Ascending aorta (tissue), 2 donors: ENCODE measurements at regions not wholly inside any gene's neighbourhood (a gene's known extent, or its start where the extent isn't known, plus 50 kb on each side); places are given as distances from the start of the nearest gene placed in this dataset.

Experiments
- DNase-seq, 2 donors: peaks; one replicate each; pipeline ENCODE4 v3.0.0-alpha.2; 2019; ENCODE audit warnings: low spot score in 2 of 2
- H3K27ac ChIP-seq, 2 donors: fragments of 200-600 bp; sonication (generic); one replicate each; pipeline ENCODE4 v1.5.1; 2016 to 2017; ENCODE audit warnings: mild to moderate bottlenecking in 1 of 2
- H3K27me3 ChIP-seq: fragments of 200-600 bp; sonication (generic); one replicate; pipeline ENCODE4 v1.5.1; 2017
- H3K36me3 ChIP-seq, 2 donors: fragments of 200-600 bp; sonication (generic); one replicate each; pipeline ENCODE4 v1.5.1; 2016
- H3K4me1 ChIP-seq, 2 donors: fragments of 200-600 bp; sonication (generic); one replicate each; pipeline ENCODE4 v1.5.1; 2016 to 2017; ENCODE audit warnings: mild to moderate bottlenecking in 1 of 2
- H3K4me3 ChIP-seq, 2 donors: fragments of 200-600 bp; sonication (generic); one replicate each; pipeline ENCODE4 v1.5.1; 2016 to 2017; ENCODE audit warnings: mild to moderate bottlenecking in 1 of 2
- H3K9me3 ChIP-seq, 2 donors: fragments of 200-600 bp; sonication (generic); one replicate each; pipeline ENCODE4 v1.5.1; 2016
- intact Hi-C: fragments of 100-400 bp; cut with DNase I; formaldehyde crosslinking; loops from one replicate; pipeline ENCODE4 v1.15.1; 2023
- TF ChIP-seq, protein P1 (sequence below), 3 experiments: fragments of 200-600 bp in 2 of 3; fragments of 450-650 bp in 1 of 3; sonication (generic) in 2 of 3; IDR thresholded peaks; one replicate each; pipeline ENCODE4 v1.5.1; 2016 to 2019; ENCODE audit warnings: antibody characterized with exemption in 3 of 3, mild to moderate bottlenecking in 1 of 3, moderate library complexity in 1 of 3

DNA sequence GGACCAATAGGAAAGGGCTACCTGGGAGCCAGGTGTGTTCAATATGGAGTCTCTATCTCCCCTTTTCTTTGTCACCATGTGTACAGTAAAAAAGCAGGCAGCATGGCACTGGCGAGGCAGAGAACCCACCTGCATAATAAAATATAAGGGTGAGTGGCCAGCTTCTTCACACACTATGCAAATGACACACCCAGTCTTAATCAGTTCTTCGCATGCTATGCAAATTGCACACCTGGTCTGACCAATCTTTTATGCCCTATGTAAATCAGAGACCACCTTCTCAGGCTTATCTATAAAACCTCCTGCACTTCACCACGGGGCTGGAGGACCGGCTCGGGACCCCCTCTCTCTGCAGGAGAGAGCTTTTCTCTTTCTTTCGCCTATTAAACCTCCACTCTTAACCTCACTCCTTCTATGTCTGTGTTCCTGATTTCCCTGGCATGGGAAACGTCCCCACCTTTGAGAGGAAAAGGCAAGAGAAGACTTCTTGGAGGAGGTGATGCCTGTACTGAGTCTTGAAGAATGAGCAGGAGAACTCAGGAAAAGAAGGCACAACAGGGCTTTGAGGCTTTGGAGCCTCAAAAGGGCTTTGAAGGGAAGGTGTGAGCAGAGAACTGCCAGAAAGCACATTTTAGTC lies 502.1 kb downstream of the GRIN2A start:
- no peaks in the 10 kb centered on the region for H3K27me3 ChIP-seq
- H3K4me3 ChIP-seq = no peak overlapping the region
- no peak for DNase-seq
- H3K36me3 ChIP-seq = no peaks in the 10 kb centered on the region
- H3K27ac ChIP-seq = no peak overlapping the region
- no peaks in the 10 kb centered on the region for H3K4me1 ChIP-seq
- intact Hi-C loops = no loop called here
- TF ChIP-seq, protein P1, sequence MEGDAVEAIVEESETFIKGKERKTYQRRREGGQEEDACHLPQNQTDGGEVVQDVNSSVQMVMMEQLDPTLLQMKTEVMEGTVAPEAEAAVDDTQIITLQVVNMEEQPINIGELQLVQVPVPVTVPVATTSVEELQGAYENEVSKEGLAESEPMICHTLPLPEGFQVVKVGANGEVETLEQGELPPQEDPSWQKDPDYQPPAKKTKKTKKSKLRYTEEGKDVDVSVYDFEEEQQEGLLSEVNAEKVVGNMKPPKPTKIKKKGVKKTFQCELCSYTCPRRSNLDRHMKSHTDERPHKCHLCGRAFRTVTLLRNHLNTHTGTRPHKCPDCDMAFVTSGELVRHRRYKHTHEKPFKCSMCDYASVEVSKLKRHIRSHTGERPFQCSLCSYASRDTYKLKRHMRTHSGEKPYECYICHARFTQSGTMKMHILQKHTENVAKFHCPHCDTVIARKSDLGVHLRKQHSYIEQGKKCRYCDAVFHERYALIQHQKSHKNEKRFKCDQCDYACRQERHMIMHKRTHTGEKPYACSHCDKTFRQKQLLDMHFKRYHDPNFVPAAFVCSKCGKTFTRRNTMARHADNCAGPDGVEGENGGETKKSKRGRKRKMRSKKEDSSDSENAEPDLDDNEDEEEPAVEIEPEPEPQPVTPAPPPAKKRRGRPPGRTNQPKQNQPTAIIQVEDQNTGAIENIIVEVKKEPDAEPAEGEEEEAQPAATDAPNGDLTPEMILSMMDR (IDR thresholded peaks at IDR 0.05) = no peak
- peaks cover 0 to 13% of the 10 kb centered on the region in 2 donors for H3K9me3 ChIP-seq

DNA sequence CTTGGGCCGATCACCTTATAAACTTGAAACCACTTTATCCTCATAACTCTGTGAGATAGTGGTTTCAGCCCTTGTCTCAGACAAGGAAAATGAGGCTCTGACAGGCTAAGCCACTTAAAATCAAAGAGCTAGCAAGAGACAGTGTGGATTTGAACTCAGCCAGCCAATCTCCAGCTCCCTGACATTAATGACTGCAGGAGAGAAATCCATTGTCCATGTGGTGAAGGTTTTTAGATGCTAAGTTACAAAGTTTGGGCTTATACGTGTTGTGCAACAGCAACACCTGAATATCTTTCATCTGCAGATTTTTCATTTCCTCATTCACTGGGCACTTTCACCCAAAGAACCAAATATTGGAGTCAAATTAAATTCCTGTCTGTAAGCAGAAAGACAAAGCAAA lies 501.3 kb downstream of the GRIN2A start:
- intact Hi-C loops = no loop called here
- H3K36me3 ChIP-seq = no peaks in the 10 kb centered on the region
- H3K4me1 ChIP-seq = no peaks in the 10 kb centered on the region
- H3K27me3 ChIP-seq = no peaks in the 10 kb centered on the region
- H3K27ac ChIP-seq = no peak overlapping the region
- TF ChIP-seq, protein P1 (IDR thresholded peaks at IDR 0.05) = no peak
- H3K9me3 ChIP-seq = peaks cover 0 to 13% of the 10 kb centered on the region in 2 donors
- no peak overlapping the region for H3K4me3 ChIP-seq
- no peak for DNase-seq

DNA sequence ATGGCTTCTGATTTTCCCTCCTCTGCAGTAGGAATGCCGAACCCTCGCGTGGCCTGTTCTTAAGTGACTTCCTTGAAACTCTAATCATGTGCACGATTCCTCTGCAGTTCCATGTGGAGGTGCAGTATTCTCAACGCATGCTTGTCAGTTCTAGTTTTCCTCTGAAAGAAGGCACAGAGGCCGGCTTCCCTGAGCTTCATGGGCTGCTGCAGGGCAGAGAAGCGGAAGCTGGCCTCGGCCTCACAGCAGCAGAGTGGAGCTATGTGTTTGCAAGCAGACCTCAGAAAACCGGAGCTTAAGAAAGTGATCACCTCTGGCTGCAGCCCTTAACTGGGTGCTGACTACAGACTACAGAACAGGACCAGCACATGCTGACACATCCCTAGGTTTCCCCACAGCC lies 500.7 kb downstream of the GRIN2A start:
- Histone ChIP-seq H3K36me3 (no peaks in the 10 kb centered on the region), H3K4me3 (no peak overlapping the region), H3K27me3 (no peaks in the 10 kb centered on the region), H3K9me3 (peaks cover 0 to 13% of the 10 kb centered on the region in 2 donors), H3K4me1 (no peaks in the 10 kb centered on the region), H3K27ac (no peak overlapping the region)
- DNase-seq = no peak
- TF ChIP-seq, protein P1 (IDR thresholded peaks at IDR 0.05) = no peak
- intact Hi-C loops = no loop called here

DNA sequence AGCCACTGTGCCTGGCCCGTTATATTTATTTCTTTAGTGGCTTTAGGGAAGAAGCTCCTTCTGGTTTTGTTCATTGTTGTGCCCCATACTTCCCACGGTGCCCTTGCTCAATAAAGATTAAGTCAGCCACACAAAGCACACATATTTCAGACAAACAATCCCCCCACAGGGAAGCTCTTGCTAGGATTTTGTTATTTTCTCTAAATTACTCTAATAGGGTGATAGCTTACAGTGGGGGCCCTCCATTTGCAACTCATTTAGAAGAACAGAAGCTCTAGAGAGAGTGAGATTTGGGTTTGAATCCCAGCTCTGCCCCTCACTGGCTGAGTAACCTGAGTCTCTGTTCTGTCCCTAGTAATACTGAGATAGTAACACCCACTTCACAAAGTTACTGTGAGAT lies 499.9 kb downstream of the GRIN2A start:
- peaks cover 0 to 13% of the 10 kb centered on the region in 2 donors for H3K9me3 ChIP-seq
- no peak overlapping the region for H3K27ac ChIP-seq
- TF ChIP-seq, protein P1 (IDR thresholded peaks at IDR 0.05) = no peak
- no peaks in the 10 kb centered on the region for H3K36me3 ChIP-seq
- intact Hi-C loops = no loop called here
- H3K27me3 ChIP-seq = no peaks in the 10 kb centered on the region
- no peaks in the 10 kb centered on the region for H3K4me1 ChIP-seq
- no peak for DNase-seq
- H3K4me3 ChIP-seq = no peak overlapping the region

DNA sequence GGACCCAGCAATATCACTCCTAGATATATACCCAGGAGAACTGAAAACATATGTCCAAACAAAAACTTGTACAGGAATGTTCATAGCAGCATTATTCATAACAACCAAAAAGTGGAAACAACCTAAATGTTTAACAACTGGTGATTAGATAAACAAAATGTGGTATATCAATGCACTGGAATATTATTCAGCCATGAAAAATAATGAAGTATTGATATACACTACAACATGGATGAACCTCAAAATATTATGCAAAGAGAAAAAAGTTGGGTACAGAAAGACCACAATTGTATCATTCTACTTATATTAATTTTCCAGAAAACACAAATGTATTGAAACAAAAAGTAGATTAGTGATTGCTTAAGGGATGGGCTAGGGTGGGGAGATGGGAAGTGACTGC lies 498.6 kb downstream of the GRIN2A start:
- no peak for DNase-seq
- no peaks in the 10 kb centered on the region for H3K36me3 ChIP-seq
- TF ChIP-seq, protein P1 (IDR thresholded peaks at IDR 0.05) = no peak
- no peak overlapping the region for H3K27ac ChIP-seq
- intact Hi-C loops = no loop called here
- no peaks in the 10 kb centered on the region for H3K4me1 ChIP-seq
- H3K27me3 ChIP-seq = no peaks in the 10 kb centered on the region
- no peak overlapping the region for H3K4me3 ChIP-seq
- peaks cover 0 to 13% of the 10 kb centered on the region in 2 donors for H3K9me3 ChIP-seq
